ENCODE measurements at regions not wholly inside any gene's neighbourhood (a gene's known extent, or its start where the extent isn't known, plus 50 kb on each side); places are given as distances from the start of the nearest gene placed in this dataset.

DNA sequence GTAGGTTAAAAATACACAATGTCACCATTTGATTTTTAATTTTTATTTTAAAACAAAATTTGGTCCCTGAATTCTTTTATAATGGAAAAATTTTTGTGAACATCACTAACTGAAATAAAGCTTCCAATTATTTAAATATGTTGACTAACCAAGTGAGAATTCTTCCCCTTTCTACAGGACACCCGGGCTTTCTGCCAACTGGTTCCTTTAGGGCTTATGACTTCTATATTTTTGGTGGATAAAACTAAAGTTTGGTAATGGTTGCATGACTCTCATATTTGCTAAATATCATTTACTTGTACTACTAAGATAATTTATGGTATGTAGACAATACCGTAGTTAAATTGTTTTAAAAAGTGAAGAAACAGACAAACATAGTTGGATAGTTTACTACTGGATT is 291.0 kb upstream of the DOK6 start:
- TF ChIP-seq, protein P1, sequence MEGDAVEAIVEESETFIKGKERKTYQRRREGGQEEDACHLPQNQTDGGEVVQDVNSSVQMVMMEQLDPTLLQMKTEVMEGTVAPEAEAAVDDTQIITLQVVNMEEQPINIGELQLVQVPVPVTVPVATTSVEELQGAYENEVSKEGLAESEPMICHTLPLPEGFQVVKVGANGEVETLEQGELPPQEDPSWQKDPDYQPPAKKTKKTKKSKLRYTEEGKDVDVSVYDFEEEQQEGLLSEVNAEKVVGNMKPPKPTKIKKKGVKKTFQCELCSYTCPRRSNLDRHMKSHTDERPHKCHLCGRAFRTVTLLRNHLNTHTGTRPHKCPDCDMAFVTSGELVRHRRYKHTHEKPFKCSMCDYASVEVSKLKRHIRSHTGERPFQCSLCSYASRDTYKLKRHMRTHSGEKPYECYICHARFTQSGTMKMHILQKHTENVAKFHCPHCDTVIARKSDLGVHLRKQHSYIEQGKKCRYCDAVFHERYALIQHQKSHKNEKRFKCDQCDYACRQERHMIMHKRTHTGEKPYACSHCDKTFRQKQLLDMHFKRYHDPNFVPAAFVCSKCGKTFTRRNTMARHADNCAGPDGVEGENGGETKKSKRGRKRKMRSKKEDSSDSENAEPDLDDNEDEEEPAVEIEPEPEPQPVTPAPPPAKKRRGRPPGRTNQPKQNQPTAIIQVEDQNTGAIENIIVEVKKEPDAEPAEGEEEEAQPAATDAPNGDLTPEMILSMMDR (IDR thresholded peaks at IDR 0.05; ENCODE audit: control extremely low read depth, extremely low read depth): no peak
- no peak for ATAC-seq (ENCODE audit: insufficient read depth, low FRiP score)
- WGBS, 2 donors: 32 to 34% methylated on average over 2 of the region's 2 CpGs
- Histone ChIP-seq H3K9me3 (ENCODE audit: control insufficient read depth in 4 of 4, insufficient read depth in 3 of 4, low read length in 3 of 4) (peaks cover 0 to 3% (median 0%) of the 10 kb centered on the region in 4 donors), H3K27ac (ENCODE audit: low read depth in 1 of 2, low read length in 1 of 2) (no peak overlapping the region), H3K9ac (ENCODE audit: insufficient read depth in 1 of 2, low read length in 2 of 2) (no peak overlapping the region), H3K27me3 (ENCODE audit: control insufficient read depth in 3 of 3, insufficient read depth in 3 of 3, low read length in 2 of 3) (no peaks in the 10 kb centered on the region), H3K36me3 (ENCODE audit: control insufficient read depth in 4 of 4, insufficient read depth in 4 of 4, low read length in 4 of 4) (no peaks in the 10 kb centered on the region), H3K4me1 (ENCODE audit: control insufficient read depth in 5 of 5, insufficient read depth in 5 of 5, low read length in 5 of 5) (no peaks in the 10 kb centered on the region), H3K4me3 (no peak overlapping the region)
- DNase-seq: no peak

DNA sequence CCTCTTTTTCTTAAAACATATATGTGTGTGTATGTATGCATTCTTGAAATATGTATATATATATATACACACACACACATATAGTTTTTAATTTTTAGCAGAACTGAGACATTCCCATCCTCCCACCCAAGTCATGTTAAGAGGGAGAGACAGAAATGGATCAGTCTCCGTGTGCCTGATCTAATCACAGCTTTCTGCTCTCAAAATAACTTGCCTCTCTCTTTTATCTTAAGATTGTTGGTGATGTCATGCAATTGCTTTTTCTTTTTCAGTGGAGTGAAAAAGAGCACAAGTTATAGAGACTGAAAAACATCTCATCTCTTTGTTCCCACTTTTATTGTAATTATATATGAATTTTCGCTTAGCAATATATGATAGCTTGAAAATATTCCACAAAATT is 279.9 kb upstream of the DOK6 start:
- Histone ChIP-seq H3K4me3 (no peak overlapping the region), H3K36me3 (ENCODE audit: control insufficient read depth in 4 of 4, insufficient read depth in 4 of 4, low read length in 4 of 4) (no peaks in the 10 kb centered on the region), H3K27ac (ENCODE audit: low read depth in 1 of 2, low read length in 1 of 2) (no peak overlapping the region), H3K27me3 (ENCODE audit: control insufficient read depth in 3 of 3, insufficient read depth in 3 of 3, low read length in 2 of 3) (no peaks in the 10 kb centered on the region), H3K4me1 (ENCODE audit: control insufficient read depth in 5 of 5, insufficient read depth in 5 of 5, low read length in 5 of 5) (no peaks in the 10 kb centered on the region), H3K9me3 (ENCODE audit: control insufficient read depth in 4 of 4, insufficient read depth in 3 of 4, low read length in 3 of 4) (no peaks in the 10 kb centered on the region), H3K9ac (ENCODE audit: insufficient read depth in 1 of 2, low read length in 2 of 2) (no peak overlapping the region)
- TF ChIP-seq, protein P1 (IDR thresholded peaks at IDR 0.05; ENCODE audit: control extremely low read depth, extremely low read depth): no peak
- ATAC-seq (ENCODE audit: insufficient read depth, low FRiP score) (no peak), DNase-seq (no peak)
- 69 to 78% methylated on average over 2 of the region's 2 CpGs for WGBS, 2 donors

DNA sequence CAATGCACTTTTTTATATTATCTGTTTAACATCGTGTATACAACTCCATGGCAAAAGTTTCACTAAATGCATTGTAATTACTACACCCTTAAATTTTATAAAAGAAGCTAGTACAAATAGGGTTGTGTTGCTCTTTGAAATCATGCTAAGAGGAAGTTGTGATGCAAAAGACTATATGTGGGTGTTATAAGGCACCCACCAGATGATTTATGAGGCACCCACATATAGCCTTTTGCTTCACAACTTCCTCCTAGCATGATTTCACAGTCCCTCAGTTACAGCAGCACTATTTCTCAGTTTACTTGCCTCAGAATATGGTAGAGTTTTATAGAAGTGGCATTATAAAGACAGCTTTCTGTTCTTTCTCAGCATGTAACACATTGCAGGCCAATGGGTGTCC is 277.3 kb upstream of the DOK6 start:
- no peak overlapping the region for H3K4me3 ChIP-seq
- WGBS, 2 donors: 45 to 59% methylated on average over 1 of the region's 1 CpG
- no peaks in the 10 kb centered on the region for H3K36me3 ChIP-seq (ENCODE audit: control insufficient read depth in 4 of 4, insufficient read depth in 4 of 4, low read length in 4 of 4)
- no peak for DNase-seq
- peaks cover 0 to 6% (median 0%) of the 10 kb centered on the region in 5 donors for H3K4me1 ChIP-seq (ENCODE audit: control insufficient read depth in 5 of 5, insufficient read depth in 5 of 5, low read length in 5 of 5)
- H3K9ac ChIP-seq (ENCODE audit: insufficient read depth in 1 of 2, low read length in 2 of 2): no peak overlapping the region
- no peaks in the 10 kb centered on the region for H3K27me3 ChIP-seq (ENCODE audit: control insufficient read depth in 3 of 3, insufficient read depth in 3 of 3, low read length in 2 of 3)
- no peaks in the 10 kb centered on the region for H3K9me3 ChIP-seq (ENCODE audit: control insufficient read depth in 4 of 4, insufficient read depth in 3 of 4, low read length in 3 of 4)
- ATAC-seq (ENCODE audit: insufficient read depth, low FRiP score): no peak
- TF ChIP-seq, protein P1 (IDR thresholded peaks at IDR 0.05; ENCODE audit: control extremely low read depth, extremely low read depth): no peak
- no peak overlapping the region for H3K27ac ChIP-seq (ENCODE audit: low read depth in 1 of 2, low read length in 1 of 2)

DNA sequence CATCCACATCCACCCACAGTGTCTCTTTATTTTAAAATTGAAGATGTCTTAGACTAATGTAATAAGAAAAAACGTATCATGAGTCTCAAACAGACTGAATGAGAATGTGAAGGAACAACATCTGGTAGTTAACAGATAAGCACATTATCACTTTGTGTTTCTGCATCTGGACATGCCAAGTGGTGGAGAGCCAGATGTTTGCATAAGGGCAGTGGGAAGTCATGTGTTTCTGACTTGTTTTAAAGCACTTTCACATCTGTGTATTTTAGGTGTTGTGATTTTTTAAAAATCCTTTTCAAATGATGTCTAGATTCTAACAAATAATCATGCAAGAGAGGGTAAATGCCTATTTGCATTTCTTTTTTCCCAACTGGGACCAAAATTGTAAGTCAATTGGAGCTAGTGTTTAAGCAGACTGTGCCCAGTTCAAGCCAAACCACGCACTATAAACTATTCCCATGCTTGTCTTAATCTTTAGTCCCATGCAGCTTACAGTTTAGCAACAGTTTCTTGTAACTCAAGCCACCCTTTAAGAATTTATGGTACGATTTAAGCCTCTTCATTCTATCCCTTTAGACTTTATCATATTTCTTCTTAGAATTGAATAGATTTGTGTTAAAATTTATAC is 272.7 kb upstream of the DOK6 start:
- DNase-seq: peak; percentile 14 to 65 (median 44)
- Histone ChIP-seq H3K27me3 (ENCODE audit: control insufficient read depth in 3 of 3, insufficient read depth in 3 of 3, low read length in 2 of 3) (no peaks in the 10 kb centered on the region), H3K27ac (ENCODE audit: low read depth in 1 of 2, low read length in 1 of 2) (no peak overlapping the region), H3K36me3 (ENCODE audit: control insufficient read depth in 4 of 4, insufficient read depth in 4 of 4, low read length in 4 of 4) (no peaks in the 10 kb centered on the region), H3K9ac (ENCODE audit: insufficient read depth in 1 of 2, low read length in 2 of 2) (no peak overlapping the region), H3K4me3 (no peak overlapping the region), H3K9me3 (ENCODE audit: control insufficient read depth in 4 of 4, insufficient read depth in 3 of 4, low read length in 3 of 4) (peaks cover 0 to 2% (median 0%) of the 10 kb centered on the region in 4 donors), H3K4me1 (ENCODE audit: control insufficient read depth in 5 of 5, insufficient read depth in 5 of 5, low read length in 5 of 5) (peaks cover 0 to 6% (median 0%) of the 10 kb centered on the region in 5 donors)
- 58 to 68% methylated on average over 3 of the region's 3 CpGs for whole genome bisulfite sequencing, 2 donors
- ATAC-seq (ENCODE audit: insufficient read depth, low FRiP score): no peak
- TF ChIP-seq, protein P1 (IDR thresholded peaks at IDR 0.05; ENCODE audit: control extremely low read depth, extremely low read depth): no peak

Data from lung (tissue), 11 donors.